OCI-LY7 (cell line): ENCODE measurements at regions not wholly inside any gene's neighbourhood (a gene's known extent, or its start where the extent isn't known, plus 50 kb on each side); places are given as distances from the start of the nearest gene placed in this dataset.

ENCODE experiments used
- CTCF ChIP-seq: fragments of 200-600 bp; sonication (generic); conservative IDR thresholded peaks from 2 replicates; pipeline ENCODE4 v1.5.1; 2014; ENCODE audit warnings: mild to moderate bottlenecking, antibody characterized with exemption, low read length, moderate library complexity, mixed read lengths
- EZH2phosphoT487 ChIP-seq: fragments of 200-600 bp; sonication (generic); IDR thresholded peaks from 2 replicates; pipeline ENCODE4 v1.6.1; 2018; ENCODE audit warnings: low read depth, borderline replicate concordance, mild to moderate bottlenecking, mixed run types, antibody characterized with exemption, low read length, moderate library complexity, mixed read lengths

GRCh38 chr9:25537808-25538207, 140.4 kb downstream of the TUSC1 start:
- no peak for TF ChIP-seq EZH2phosphoT487
- TF ChIP-seq CTCF, result no peak
